Stomach (tissue), 4 donors: ENCODE measurements at regions not wholly inside any gene's neighbourhood (a gene's known extent, or its start where the extent isn't known, plus 50 kb on each side); places are given as distances from the start of the nearest gene placed in this dataset.

ENCODE experiments used
- CTCF ChIP-seq, 7 experiments: fragments of 450-650 bp in 4 of 7; fragments of 200-600 bp in 3 of 7; sonication (generic) in 3 of 7; IDR thresholded peaks; one replicate each; pipeline ENCODE4 v1.5.1; 2016 to 2019; ENCODE audit warnings: antibody characterized with exemption in 7 of 7, control low read depth in 2 of 7, mild to moderate bottlenecking in 1 of 7
- EP300 ChIP-seq: sonication (generic); formaldehyde crosslinking; IDR thresholded peaks from one replicate; pipeline ENCODE4 v1.6.1; 2017; ENCODE audit warnings: antibody characterized with exemption

- TF ChIP-seq CTCF (IDR thresholded peaks at IDR 0.05): no peak
- TF ChIP-seq EP300: no peak
Observed at GRCh38 chr12:60684988-60685655, 1089.3 kb downstream of the SLC16A7 start.
